Activated naive CD4-positive, alpha-beta T cell treated with anti-CD3 and anti-CD28 coated beads, Interleukin-2, amount 50 U/mL, for 24 hours (primary cell): ENCODE measurements at regions not wholly inside any gene's neighbourhood (a gene's known extent, or its start where the extent isn't known, plus 50 kb on each side); places are given as distances from the start of the nearest gene placed in this dataset.

ENCODE experiments used
- H3K27ac Mint-ChIP-seq: one replicate; pipeline ENCODE4 v1.8.0; 2021; ENCODE audit warnings: mild to moderate bottlenecking, mixed read lengths
- H3K27me3 Mint-ChIP-seq: one replicate; pipeline ENCODE4 v1.8.0; 2021; ENCODE audit warnings: mixed read lengths
- H3K36me3 Mint-ChIP-seq: one replicate; pipeline ENCODE4 v1.8.0; 2021; ENCODE audit warnings: mixed read lengths
- H3K4me1 Mint-ChIP-seq: one replicate; pipeline ENCODE4 v1.8.0; 2021; ENCODE audit warnings: mixed read lengths
- H3K4me3 Mint-ChIP-seq: one replicate; pipeline ENCODE4 v1.8.0; 2021; ENCODE audit warnings: mild to moderate bottlenecking, mixed read lengths
- H3K9me3 Mint-ChIP-seq: one replicate; pipeline ENCODE4 v1.8.0; 2021; ENCODE audit warnings: mixed read lengths

GRCh38 chr3:102577082-102577789, 142.4 kb downstream of the ZPLD1 start:
- Mint-ChIP-seq H3K27me3 (peaks cover 2% of the 10 kb centered on the region), H3K4me3 (no peak overlapping the region), H3K27ac (no peak overlapping the region), H3K4me1 (no peaks in the 10 kb centered on the region), H3K9me3 (no peaks in the 10 kb centered on the region), H3K36me3 (no peaks in the 10 kb centered on the region)

GRCh38 chr3:102580760-102581159, 145.9 kb downstream of the ZPLD1 start:
- H3K4me1 Mint-ChIP-seq = no peaks in the 10 kb centered on the region
- H3K36me3 Mint-ChIP-seq = no peaks in the 10 kb centered on the region

GRCh38 chr3:102586485-102586884, 151.7 kb downstream of the ZPLD1 start:
- no peaks in the 10 kb centered on the region for H3K4me1 Mint-ChIP-seq
- H3K27ac Mint-ChIP-seq = no peak overlapping the region
- no peaks in the 10 kb centered on the region for H3K9me3 Mint-ChIP-seq
- no peaks in the 10 kb centered on the region for H3K36me3 Mint-ChIP-seq
- peaks cover 1% of the 10 kb centered on the region for H3K27me3 Mint-ChIP-seq
- H3K4me3 Mint-ChIP-seq = no peak overlapping the region

More at GRCh38 chr3:102580760-102581159, 145.9 kb downstream of the ZPLD1 start:
- Mint-ChIP-seq H3K4me3 (no peak overlapping the region), H3K27me3 (no peaks in the 10 kb centered on the region), H3K27ac (no peak overlapping the region), H3K9me3 (no peaks in the 10 kb centered on the region)

- Mint-ChIP-seq H3K36me3 (no peaks in the 10 kb centered on the region), H3K4me3 (no peak overlapping the region), H3K27me3 (peaks cover 4% of the 10 kb centered on the region), H3K9me3 (peaks cover 15% of the 10 kb centered on the region), H3K27ac (no peak overlapping the region), H3K4me1 (no peaks in the 10 kb centered on the region)
These were observed 159.2 kb downstream of the ZPLD1 start for GRCh38 chr3:102593812-102594602.

GRCh38 chr3:102595057-102595456, 160.2 kb downstream of the ZPLD1 start:
- Mint-ChIP-seq H3K4me1 (no peaks in the 10 kb centered on the region), H3K27ac (no peak overlapping the region), H3K4me3 (no peak overlapping the region), H3K9me3 (peaks cover 17% of the 10 kb centered on the region), H3K27me3 (peaks cover 6% of the 10 kb centered on the region), H3K36me3 (no peaks in the 10 kb centered on the region)

- Mint-ChIP-seq H3K4me1 (no peaks in the 10 kb centered on the region), H3K36me3 (no peaks in the 10 kb centered on the region), H3K9me3 (peaks cover 10% of the 10 kb centered on the region), H3K27me3 (peaks cover 18% of the 10 kb centered on the region), H3K4me3 (no peak overlapping the region), H3K27ac (no peak overlapping the region)
These were observed 165.2 kb downstream of the ZPLD1 start for GRCh38 chr3:102599819-102600576.

GRCh38 chr3:102605153-102605552, 170.3 kb downstream of the ZPLD1 start:
- no peaks in the 10 kb centered on the region for H3K9me3 Mint-ChIP-seq
- H3K4me3 Mint-ChIP-seq = no peak overlapping the region
- H3K27me3 Mint-ChIP-seq = peaks cover 16% of the 10 kb centered on the region
- no peaks in the 10 kb centered on the region for H3K36me3 Mint-ChIP-seq
- no peak overlapping the region for H3K27ac Mint-ChIP-seq
- no peaks in the 10 kb centered on the region for H3K4me1 Mint-ChIP-seq

GRCh38 chr3:102608875-102609274, 174.1 kb downstream of the ZPLD1 start:
- H3K4me1 Mint-ChIP-seq = no peaks in the 10 kb centered on the region
- no peak overlapping the region for H3K4me3 Mint-ChIP-seq
- H3K27me3 Mint-ChIP-seq = peaks cover 4% of the 10 kb centered on the region
- no peak overlapping the region for H3K27ac Mint-ChIP-seq
- H3K36me3 Mint-ChIP-seq = no peaks in the 10 kb centered on the region
- peaks cover 8% of the 10 kb centered on the region for H3K9me3 Mint-ChIP-seq

- peaks cover 8% of the 10 kb centered on the region for H3K9me3 Mint-ChIP-seq
- no peaks in the 10 kb centered on the region for H3K36me3 Mint-ChIP-seq
- no peak overlapping the region for H3K27ac Mint-ChIP-seq
- H3K4me3 Mint-ChIP-seq = no peak overlapping the region
- no peaks in the 10 kb centered on the region for H3K4me1 Mint-ChIP-seq
- peaks cover 9% of the 10 kb centered on the region for H3K27me3 Mint-ChIP-seq
These were observed 179.3 kb downstream of the ZPLD1 start for GRCh38 chr3:102614021-102614569.

GRCh38 chr3:102614585-102614984, 179.8 kb downstream of the ZPLD1 start:
- Mint-ChIP-seq H3K27me3 (peaks cover 9% of the 10 kb centered on the region), H3K36me3 (no peaks in the 10 kb centered on the region), H3K4me1 (no peaks in the 10 kb centered on the region), H3K27ac (no peak overlapping the region), H3K9me3 (peaks cover 8% of the 10 kb centered on the region), H3K4me3 (no peak overlapping the region)

GRCh38 chr3:102617381-102617780, 182.6 kb downstream of the ZPLD1 start:
- H3K27me3 Mint-ChIP-seq = peaks cover 14% of the 10 kb centered on the region
- no peak overlapping the region for H3K27ac Mint-ChIP-seq
- no peak overlapping the region for H3K4me3 Mint-ChIP-seq
- no peaks in the 10 kb centered on the region for H3K36me3 Mint-ChIP-seq
- H3K9me3 Mint-ChIP-seq = no peaks in the 10 kb centered on the region
- no peaks in the 10 kb centered on the region for H3K4me1 Mint-ChIP-seq

- Mint-ChIP-seq H3K27me3 (peaks cover 14% of the 10 kb centered on the region), H3K4me3 (no peak overlapping the region), H3K4me1 (no peaks in the 10 kb centered on the region), H3K36me3 (no peaks in the 10 kb centered on the region), H3K27ac (no peak overlapping the region), H3K9me3 (no peaks in the 10 kb centered on the region)
These were observed 184.5 kb downstream of the ZPLD1 start for GRCh38 chr3:102619361-102619760.

GRCh38 chr3:102629943-102630342, 195.1 kb downstream of the ZPLD1 start:
- H3K27ac Mint-ChIP-seq = no peak overlapping the region

GRCh38 chr3:102630531-102630930, 195.7 kb downstream of the ZPLD1 start:
- Mint-ChIP-seq H3K9me3 (peaks cover 4% of the 10 kb centered on the region), H3K4me3 (no peak overlapping the region), H3K27ac (no peak overlapping the region), H3K27me3 (no peaks in the 10 kb centered on the region), H3K4me1 (no peaks in the 10 kb centered on the region), H3K36me3 (no peaks in the 10 kb centered on the region)

More at GRCh38 chr3:102629943-102630342, 195.1 kb downstream of the ZPLD1 start:
- no peak overlapping the region for H3K4me3 Mint-ChIP-seq
- no peaks in the 10 kb centered on the region for H3K4me1 Mint-ChIP-seq
- peaks cover 4% of the 10 kb centered on the region for H3K9me3 Mint-ChIP-seq
- H3K27me3 Mint-ChIP-seq = no peaks in the 10 kb centered on the region
- no peaks in the 10 kb centered on the region for H3K36me3 Mint-ChIP-seq

- H3K27me3 Mint-ChIP-seq = peaks cover 6% of the 10 kb centered on the region
- no peak overlapping the region for H3K4me3 Mint-ChIP-seq
- H3K27ac Mint-ChIP-seq = no peak overlapping the region
- no peaks in the 10 kb centered on the region for H3K9me3 Mint-ChIP-seq
- H3K36me3 Mint-ChIP-seq = no peaks in the 10 kb centered on the region
- no peaks in the 10 kb centered on the region for H3K4me1 Mint-ChIP-seq
These were observed 208.7 kb downstream of the ZPLD1 start for GRCh38 chr3:102643546-102643945.
